ENCODE measurements at regions not wholly inside any gene's neighbourhood (a gene's known extent, or its start where the extent isn't known, plus 50 kb on each side); places are given as distances from the start of the nearest gene placed in this dataset.

GRCh38 chr18:22314420-22314819, 103.3 kb downstream of the CTAGE1 start:
- no peak for TF ChIP-seq CTCF (IDR thresholded peaks at IDR 0.05; ENCODE audit: insufficient read depth, low read depth, low read length)
- no peak for TF ChIP-seq EZH2 (IDR thresholded peaks at IDR 0.05; ENCODE audit: insufficient read depth, low read length)

All from astrocyte (in vitro differentiated cells and primary cell).